ENCODE measurements at regions not wholly inside any gene's neighbourhood (a gene's known extent, or its start where the extent isn't known, plus 50 kb on each side); places are given as distances from the start of the nearest gene placed in this dataset.

GRCh38 chr2:241946306-241947003, 76.9 kb downstream of the RTP5 start:
- Histone ChIP-seq H3K4me3 (IDR thresholded peaks at IDR 0.05; ENCODE audit: insufficient read depth, low read depth, low read length) (no peak overlapping the region), H2AFZ (ENCODE audit: low read depth) (no peak overlapping the region), H3K79me2 (ENCODE audit: insufficient read depth, low read depth) (no peaks in the 10 kb centered on the region), H3K27ac (no peak overlapping the region), H3K9ac (no peak overlapping the region), H3K4me1 (ENCODE audit: low read depth, poor library complexity, severe bottlenecking) (peaks cover 5% of the 10 kb centered on the region), H3K36me3 (ENCODE audit: insufficient read depth) (no peaks in the 10 kb centered on the region), H4K20me1 (ENCODE audit: insufficient read depth) (no peaks in the 10 kb centered on the region), H3K27me3 (ENCODE audit: insufficient read depth, low read depth) (no peaks in the 10 kb centered on the region), H3K4me2 (no peak overlapping the region)
- no peak for TF ChIP-seq CTCF (conservative IDR thresholded peaks at IDR 0.05; ENCODE audit: low read depth, low read length)

GRCh38 chr2:241947004-241947350, 77.4 kb downstream of the RTP5 start:
- no peaks in the 10 kb centered on the region for H4K20me1 ChIP-seq (ENCODE audit: insufficient read depth)
- TF ChIP-seq CTCF (conservative IDR thresholded peaks at IDR 0.05; ENCODE audit: low read depth, low read length): no peak
- H2AFZ ChIP-seq (ENCODE audit: low read depth): no peak overlapping the region
- H3K9ac ChIP-seq: no peak overlapping the region
- no peaks in the 10 kb centered on the region for H3K36me3 ChIP-seq (ENCODE audit: insufficient read depth)
- no peak overlapping the region for H3K4me3 ChIP-seq (IDR thresholded peaks at IDR 0.05; ENCODE audit: insufficient read depth, low read depth, low read length)
- H3K79me2 ChIP-seq (ENCODE audit: insufficient read depth, low read depth): no peaks in the 10 kb centered on the region
- H3K4me2 ChIP-seq: no peak overlapping the region
- no peaks in the 10 kb centered on the region for H3K27me3 ChIP-seq (ENCODE audit: insufficient read depth, low read depth)
- H3K27ac ChIP-seq: no peak overlapping the region
- peaks cover 5% of the 10 kb centered on the region for H3K4me1 ChIP-seq (ENCODE audit: low read depth, poor library complexity, severe bottlenecking)

GRCh38 chr2:241947401-241947800, 77.9 kb downstream of the RTP5 start:
- Histone ChIP-seq H3K27ac (no peak overlapping the region), H3K36me3 (ENCODE audit: insufficient read depth) (no peaks in the 10 kb centered on the region), H3K4me3 (IDR thresholded peaks at IDR 0.05; ENCODE audit: insufficient read depth, low read depth, low read length) (no peak overlapping the region), H3K4me2 (no peak overlapping the region), H3K4me1 (ENCODE audit: low read depth, poor library complexity, severe bottlenecking) (peaks cover 5% of the 10 kb centered on the region), H3K27me3 (ENCODE audit: insufficient read depth, low read depth) (no peaks in the 10 kb centered on the region), H3K79me2 (ENCODE audit: insufficient read depth, low read depth) (no peaks in the 10 kb centered on the region), H3K9ac (no peak overlapping the region), H2AFZ (ENCODE audit: low read depth) (no peak overlapping the region), H4K20me1 (ENCODE audit: insufficient read depth) (no peaks in the 10 kb centered on the region)
- no peak for TF ChIP-seq CTCF (conservative IDR thresholded peaks at IDR 0.05; ENCODE audit: low read depth, low read length)

- Histone ChIP-seq H3K4me3 (IDR thresholded peaks at IDR 0.05; ENCODE audit: insufficient read depth, low read depth, low read length) (no peak overlapping the region), H3K9ac (no peak overlapping the region), H3K36me3 (ENCODE audit: insufficient read depth) (no peaks in the 10 kb centered on the region), H4K20me1 (ENCODE audit: insufficient read depth) (no peaks in the 10 kb centered on the region), H3K27ac (no peak overlapping the region), H3K79me2 (ENCODE audit: insufficient read depth, low read depth) (no peaks in the 10 kb centered on the region), H3K27me3 (ENCODE audit: insufficient read depth, low read depth) (no peaks in the 10 kb centered on the region), H2AFZ (ENCODE audit: low read depth) (no peak overlapping the region), H3K4me2 (no peak overlapping the region), H3K4me1 (ENCODE audit: low read depth, poor library complexity, severe bottlenecking) (peaks cover 5% of the 10 kb centered on the region)
- no peak for TF ChIP-seq CTCF (conservative IDR thresholded peaks at IDR 0.05; ENCODE audit: low read depth, low read length)
Measured at GRCh38 chr2:241947876-241948275, 78.3 kb downstream of the RTP5 start.
